ENCODE measurements at regions not wholly inside any gene's neighbourhood (a gene's known extent, or its start where the extent isn't known, plus 50 kb on each side); places are given as distances from the start of the nearest gene placed in this dataset.
"Not testable (repeated sequence)": the region's sequence is repeated elsewhere in the genome, so short reads cannot be mapped to it uniquely, and the experiment has no call there.

- DNase-seq = no peak
These were observed 178.0 kb upstream of the CAND1 start for GRCh38 chr12:67091204-67091603.

GRCh38 chr12:67091678-67092077 lies 177.5 kb upstream of the CAND1 start:
- no peak for DNase-seq

GRCh38 chr12:67092934-67093333 lies 176.2 kb upstream of the CAND1 start:
- not testable (repeated sequence) for DNase-seq

GRCh38 chr12:67096533-67097318 lies 172.4 kb upstream of the CAND1 start:
- DNase-seq = no peak

GRCh38 chr12:67099858-67100257 lies 169.3 kb upstream of the CAND1 start:
- no peak for DNase-seq

- DNase-seq = no peak
These were observed 165.6 kb upstream of the CAND1 start for GRCh38 chr12:67103521-67103920.

GRCh38 chr12:67107235-67107634 lies 161.9 kb upstream of the CAND1 start:
- no peak for DNase-seq

- DNase-seq = no peak
These were observed 161.3 kb upstream of the CAND1 start for GRCh38 chr12:67107751-67108269.

GRCh38 chr12:67110345-67110744 lies 158.8 kb upstream of the CAND1 start:
- not testable (repeated sequence) for DNase-seq

GRCh38 chr12:67111182-67111581 lies 158.0 kb upstream of the CAND1 start:
- no peak for DNase-seq

GRCh38 chr12:67112586-67112985 lies 156.6 kb upstream of the CAND1 start:
- no peak for DNase-seq

GRCh38 chr12:67116134-67116533 lies 153.0 kb upstream of the CAND1 start:
- DNase-seq = no peak

GRCh38 chr12:67122584-67122983 lies 146.6 kb upstream of the CAND1 start:
- DNase-seq = no peak

- no peak for DNase-seq
These were observed 131.9 kb upstream of the CAND1 start for GRCh38 chr12:67137256-67137655.

- no peak for DNase-seq
These were observed 127.7 kb upstream of the CAND1 start for GRCh38 chr12:67141296-67142018.

GRCh38 chr12:67145692-67146091 lies 123.5 kb upstream of the CAND1 start:
- DNase-seq = no peak

GRCh38 chr12:67147030-67147429 lies 122.1 kb upstream of the CAND1 start:
- DNase-seq = no peak

GRCh38 chr12:67147447-67147846 lies 121.7 kb upstream of the CAND1 start:
- DNase-seq = no peak

GRCh38 chr12:67148265-67148664 lies 120.9 kb upstream of the CAND1 start:
- no peak for DNase-seq

GRCh38 chr12:67151886-67152285 lies 117.3 kb upstream of the CAND1 start:
- DNase-seq = no peak

- no peak for DNase-seq
These were observed 116.7 kb upstream of the CAND1 start for GRCh38 chr12:67152451-67152850.

GRCh38 chr12:67154901-67155300 lies 114.3 kb upstream of the CAND1 start:
- no peak for DNase-seq

GRCh38 chr12:67155863-67156262 lies 113.3 kb upstream of the CAND1 start:
- DNase-seq = no peak

GRCh38 chr12:67161322-67161918 lies 107.7 kb upstream of the CAND1 start:
- peak; percentile 26 for DNase-seq
